ENCODE measurements at regions not wholly inside any gene's neighbourhood (a gene's known extent, or its start where the extent isn't known, plus 50 kb on each side); places are given as distances from the start of the nearest gene placed in this dataset.

GRCh38 chr7:70919481-70920073 lies 212.4 kb upstream of the GALNT17 start:
- DNase-seq (no peak), ATAC-seq (ENCODE audit: insufficient read depth, low FRiP score) (no peak)

GRCh38 chr7:70920876-70921275 lies 211.1 kb upstream of the GALNT17 start:
- Histone ChIP-seq H3K9me3 (ENCODE audit: control insufficient read depth in 4 of 4, insufficient read depth in 3 of 4, low read length in 3 of 4) (no peaks in the 10 kb centered on the region), H3K27ac (ENCODE audit: low read depth in 1 of 2, low read length in 1 of 2) (no peak overlapping the region), H3K27me3 (ENCODE audit: control insufficient read depth in 3 of 3, insufficient read depth in 3 of 3, low read length in 2 of 3) (no peaks in the 10 kb centered on the region), H3K4me3 (no peak overlapping the region), H3K36me3 (ENCODE audit: control insufficient read depth in 4 of 4, insufficient read depth in 4 of 4, low read length in 4 of 4) (no peaks in the 10 kb centered on the region), H3K9ac (ENCODE audit: insufficient read depth in 1 of 2, low read length in 2 of 2) (no peak overlapping the region), H3K4me1 (ENCODE audit: control insufficient read depth in 5 of 5, insufficient read depth in 5 of 5, low read length in 5 of 5) (peaks cover 0 to 6% (median 5%) of the 10 kb centered on the region in 5 donors)
- DNase-seq: peak; percentile 71 to 91 (median 81)
- 77 to 84% methylated on average over 1 of the region's 1 CpG for WGBS, 2 donors
- ATAC-seq (ENCODE audit: insufficient read depth, low FRiP score): no peak
- TF ChIP-seq CTCF (IDR thresholded peaks at IDR 0.05; ENCODE audit: control extremely low read depth, extremely low read depth): no peak

More at GRCh38 chr7:70919481-70920073, 212.4 kb upstream of the GALNT17 start:
- no peak overlapping the region for H3K4me3 ChIP-seq
- H3K9me3 ChIP-seq (ENCODE audit: control insufficient read depth in 4 of 4, insufficient read depth in 3 of 4, low read length in 3 of 4): no peaks in the 10 kb centered on the region
- no peaks in the 10 kb centered on the region for H3K27me3 ChIP-seq (ENCODE audit: control insufficient read depth in 3 of 3, insufficient read depth in 3 of 3, low read length in 2 of 3)
- H3K9ac ChIP-seq (ENCODE audit: insufficient read depth in 1 of 2, low read length in 2 of 2): no peak overlapping the region
- H3K4me1 ChIP-seq (ENCODE audit: control insufficient read depth in 5 of 5, insufficient read depth in 5 of 5, low read length in 5 of 5): peaks cover 0 to 6% (median 5%) of the 10 kb centered on the region in 5 donors
- WGBS, 2 donors: 42 to 43% methylated on average over 4 of the region's 4 CpGs
- no peak for TF ChIP-seq CTCF (IDR thresholded peaks at IDR 0.05; ENCODE audit: control extremely low read depth, extremely low read depth)
- H3K36me3 ChIP-seq (ENCODE audit: control insufficient read depth in 4 of 4, insufficient read depth in 4 of 4, low read length in 4 of 4): no peaks in the 10 kb centered on the region
- no peak overlapping the region for H3K27ac ChIP-seq (ENCODE audit: low read depth in 1 of 2, low read length in 1 of 2)

GRCh38 chr7:70923181-70923845 lies 208.6 kb upstream of the GALNT17 start:
- no peak for ATAC-seq (ENCODE audit: insufficient read depth, low FRiP score)

More at GRCh38 chr7:70923181-70923845, 208.6 kb upstream of the GALNT17 start:
- WGBS, 2 donors: 61 to 63% methylated on average over 11 of the region's 11 CpGs
- H3K36me3 ChIP-seq (ENCODE audit: control insufficient read depth in 4 of 4, insufficient read depth in 4 of 4, low read length in 4 of 4): no peaks in the 10 kb centered on the region
- no peak overlapping the region for H3K4me3 ChIP-seq
- H3K27ac ChIP-seq (ENCODE audit: low read depth in 1 of 2, low read length in 1 of 2): no peak overlapping the region
- no peaks in the 10 kb centered on the region for H3K9me3 ChIP-seq (ENCODE audit: control insufficient read depth in 4 of 4, insufficient read depth in 3 of 4, low read length in 3 of 4)
- no peak for TF ChIP-seq CTCF (IDR thresholded peaks at IDR 0.05; ENCODE audit: control extremely low read depth, extremely low read depth)
- H3K27me3 ChIP-seq (ENCODE audit: control insufficient read depth in 3 of 3, insufficient read depth in 3 of 3, low read length in 2 of 3): no peaks in the 10 kb centered on the region
- no peak overlapping the region for H3K9ac ChIP-seq (ENCODE audit: insufficient read depth in 1 of 2, low read length in 2 of 2)
- peaks cover 0 to 6% (median 5%) of the 10 kb centered on the region in 5 donors for H3K4me1 ChIP-seq (ENCODE audit: control insufficient read depth in 5 of 5, insufficient read depth in 5 of 5, low read length in 5 of 5)
- DNase-seq: peak; percentile 38 to 71 (median 60)
